Osteocyte (in vitro differentiated cells): ENCODE measurements at regions not wholly inside any gene's neighbourhood (a gene's known extent, or its start where the extent isn't known, plus 50 kb on each side); places are given as distances from the start of the nearest gene placed in this dataset.

Source experiments
- DNase-seq: peaks from one replicate; pipeline ENCODE4 v3.0.0; 2021; ENCODE audit warnings: mixed read lengths; ENCODE audit not compliant: unreplicated experiment; ENCODE audit errors: extremely low spot score
- H3K27ac Mint-ChIP-seq: one replicate; pipeline ENCODE4 v1.8.0; 2021; ENCODE audit warnings: mild to moderate bottlenecking, mixed read lengths; ENCODE audit not compliant: unreplicated experiment
- H3K27me3 Mint-ChIP-seq: one replicate; pipeline ENCODE4 v1.8.0; 2021; ENCODE audit warnings: mixed read lengths; ENCODE audit not compliant: unreplicated experiment
- H3K36me3 Mint-ChIP-seq: one replicate; pipeline ENCODE4 v1.8.0; 2021; ENCODE audit warnings: mixed read lengths; ENCODE audit not compliant: unreplicated experiment
- H3K4me1 Mint-ChIP-seq: one replicate; pipeline ENCODE4 v1.8.0; 2021; ENCODE audit warnings: mixed read lengths; ENCODE audit not compliant: unreplicated experiment
- H3K4me3 Mint-ChIP-seq: one replicate; pipeline ENCODE4 v1.8.0; 2021; ENCODE audit warnings: mild to moderate bottlenecking, moderate library complexity, mixed read lengths; ENCODE audit not compliant: unreplicated experiment
- H3K9me3 Mint-ChIP-seq: one replicate; pipeline ENCODE4 v1.8.0; 2021; ENCODE audit warnings: mixed read lengths; ENCODE audit not compliant: unreplicated experiment
- CTCF ChIP-seq: fragments of 200-600 bp; sonication (generic); IDR thresholded peaks from 2 replicates; pipeline ENCODE4 v1.5.0; 2021; ENCODE audit warnings: antibody characterized with exemption, mild to moderate bottlenecking, moderate library complexity

GRCh38 chr3:82031596-82031995, 270.2 kb upstream of the GBE1 start:
- Mint-ChIP-seq H3K27me3 (no peaks in the 10 kb centered on the region), H3K27ac (no peak overlapping the region), H3K9me3 (no peaks in the 10 kb centered on the region), H3K4me3 (no peak overlapping the region), H3K36me3 (no peaks in the 10 kb centered on the region), H3K4me1 (peaks cover 24% of the 10 kb centered on the region)
- DNase-seq = no peak
- TF ChIP-seq CTCF = no peak

- Mint-ChIP-seq H3K4me3 (no peak overlapping the region), H3K27ac (no peak overlapping the region), H3K4me1 (peaks cover 24% of the 10 kb centered on the region), H3K36me3 (no peaks in the 10 kb centered on the region), H3K9me3 (no peaks in the 10 kb centered on the region), H3K27me3 (no peaks in the 10 kb centered on the region)
- no peak for DNase-seq
- no peak for TF ChIP-seq CTCF
Measured at GRCh38 chr3:82030916-82031315, 269.5 kb upstream of the GBE1 start.

GRCh38 chr3:82022836-82023235, 261.4 kb upstream of the GBE1 start:
- Mint-ChIP-seq H3K27ac (no peak overlapping the region), H3K9me3 (no peaks in the 10 kb centered on the region), H3K27me3 (no peaks in the 10 kb centered on the region), H3K4me1 (no peaks in the 10 kb centered on the region), H3K4me3 (no peak overlapping the region), H3K36me3 (no peaks in the 10 kb centered on the region)
- no peak for TF ChIP-seq CTCF
- no peak for DNase-seq

GRCh38 chr3:82020282-82020681, 258.8 kb upstream of the GBE1 start:
- H3K27ac Mint-ChIP-seq = no peak overlapping the region
- no peak for DNase-seq
- H3K4me3 Mint-ChIP-seq = no peak overlapping the region
- H3K27me3 Mint-ChIP-seq = no peaks in the 10 kb centered on the region
- no peaks in the 10 kb centered on the region for H3K36me3 Mint-ChIP-seq
- no peak for TF ChIP-seq CTCF
- H3K4me1 Mint-ChIP-seq = no peaks in the 10 kb centered on the region
- H3K9me3 Mint-ChIP-seq = no peaks in the 10 kb centered on the region

GRCh38 chr3:82015241-82015640, 253.8 kb upstream of the GBE1 start:
- Mint-ChIP-seq H3K36me3 (no peaks in the 10 kb centered on the region), H3K4me3 (no peak overlapping the region), H3K27ac (no peak overlapping the region), H3K27me3 (no peaks in the 10 kb centered on the region), H3K4me1 (no peaks in the 10 kb centered on the region), H3K9me3 (no peaks in the 10 kb centered on the region)
- no peak for TF ChIP-seq CTCF
- no peak for DNase-seq
